Prostate gland (tissue), 2 donors: ENCODE measurements at regions not wholly inside any gene's neighbourhood (a gene's known extent, or its start where the extent isn't known, plus 50 kb on each side); places are given as distances from the start of the nearest gene placed in this dataset.

Experiments
- DNase-seq: peaks from one replicate; pipeline ENCODE4 v3.0.0-alpha.2; 2019; ENCODE audit warnings: low spot score
- H3K27ac ChIP-seq, 2 donors: fragments of 200-600 bp; sonication (generic); 2 replicates each; pipeline ENCODE4 v1.5.1; 2017 to 2019
- H3K27me3 ChIP-seq: fragments of 200-600 bp; sonication (generic); replicated peaks from 2 replicates; pipeline ENCODE4 v1.5.1; 2019; ENCODE audit not compliant: insufficient read depth
- H3K36me3 ChIP-seq, 2 donors: fragments of 200-600 bp; sonication (generic); 1 replicate in 1 of 2; 2 replicates in 1 of 2; pipeline versions ENCODE4 v1.5.1 to v1.8.1; 2017 to 2019
- H3K4me1 ChIP-seq: fragments of 200-600 bp; sonication (generic); replicated peaks from 2 replicates; pipeline ENCODE4 v1.5.1; 2019
- H3K4me3 ChIP-seq, 2 donors: fragments of 200-600 bp; sonication (generic); 2 replicates each; pipeline ENCODE4 v1.5.1; 2017 to 2019
- H3K9me3 ChIP-seq: fragments of 200-600 bp; sonication (generic); 2 replicates; pipeline ENCODE4 v1.5.1; 2017
- POLR2A ChIP-seq: fragments of 450-650 bp; IDR thresholded peaks from one replicate; pipeline ENCODE4 v1.6.1; 2016; ENCODE audit warnings: antibody characterized with exemption, mild to moderate bottlenecking
- POLR2AphosphoS5 ChIP-seq: sonication (generic); formaldehyde crosslinking; IDR thresholded peaks from one replicate; pipeline ENCODE4 v1.6.1; 2017; ENCODE audit warnings: antibody characterized with exemption
- WGBS: methylation state at CpG from one replicate; pipeline ENCODE4 v1.1.5; 2018; 5-methylcytosine and 5-hydroxymethylcytosine counted together
- intact Hi-C: fragments of 100-400 bp; cut with DNase I; formaldehyde crosslinking; loops from one replicate; pipeline ENCODE4 v1.14.2; 2022
- TF ChIP-seq, protein P1 (sequence below), 4 experiments: fragments of 200-600 bp in 2 of 4; fragments of 450-650 bp in 2 of 4; sonication (generic) in 2 of 4; IDR thresholded peaks; 1 replicate in 3 of 4; 2 replicates in 1 of 4; pipeline ENCODE4 v1.5.1; 2016 to 2019; ENCODE audit warnings: antibody characterized with exemption in 4 of 4, mild to moderate bottlenecking in 2 of 4, moderate library complexity in 2 of 4

DNA sequence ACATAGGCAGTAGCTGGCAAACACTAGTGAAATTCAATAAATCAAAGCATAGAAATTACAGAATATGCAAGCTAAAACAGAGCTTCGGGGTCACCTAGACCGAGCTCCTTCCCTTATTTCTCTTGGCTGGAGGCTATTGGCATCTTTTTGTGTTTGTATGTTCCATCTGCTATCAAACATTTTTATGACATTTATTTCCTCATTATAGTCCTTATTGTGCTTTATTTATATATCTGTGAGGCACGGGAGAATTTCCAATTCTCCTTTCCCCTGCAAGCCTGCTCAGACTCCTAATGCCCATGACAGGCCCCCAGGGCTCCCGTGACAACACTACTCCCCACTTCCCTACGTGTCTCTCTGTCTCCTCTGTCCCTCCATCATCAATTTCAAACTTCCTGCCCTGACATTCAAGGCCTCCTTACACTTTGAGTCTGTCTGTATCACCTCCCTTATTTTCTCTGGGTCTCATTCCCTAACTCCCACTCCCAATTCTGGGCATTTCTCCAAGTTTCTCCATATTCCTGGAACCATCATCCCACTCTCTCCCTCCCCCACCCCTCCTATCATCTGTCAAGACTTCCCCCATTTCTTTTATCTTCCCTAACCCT is 316.9 kb downstream of the OSR1 start:
- TF ChIP-seq POLR2A (no peak), POLR2AphosphoS5 (no peak)
- TF ChIP-seq, protein P1, sequence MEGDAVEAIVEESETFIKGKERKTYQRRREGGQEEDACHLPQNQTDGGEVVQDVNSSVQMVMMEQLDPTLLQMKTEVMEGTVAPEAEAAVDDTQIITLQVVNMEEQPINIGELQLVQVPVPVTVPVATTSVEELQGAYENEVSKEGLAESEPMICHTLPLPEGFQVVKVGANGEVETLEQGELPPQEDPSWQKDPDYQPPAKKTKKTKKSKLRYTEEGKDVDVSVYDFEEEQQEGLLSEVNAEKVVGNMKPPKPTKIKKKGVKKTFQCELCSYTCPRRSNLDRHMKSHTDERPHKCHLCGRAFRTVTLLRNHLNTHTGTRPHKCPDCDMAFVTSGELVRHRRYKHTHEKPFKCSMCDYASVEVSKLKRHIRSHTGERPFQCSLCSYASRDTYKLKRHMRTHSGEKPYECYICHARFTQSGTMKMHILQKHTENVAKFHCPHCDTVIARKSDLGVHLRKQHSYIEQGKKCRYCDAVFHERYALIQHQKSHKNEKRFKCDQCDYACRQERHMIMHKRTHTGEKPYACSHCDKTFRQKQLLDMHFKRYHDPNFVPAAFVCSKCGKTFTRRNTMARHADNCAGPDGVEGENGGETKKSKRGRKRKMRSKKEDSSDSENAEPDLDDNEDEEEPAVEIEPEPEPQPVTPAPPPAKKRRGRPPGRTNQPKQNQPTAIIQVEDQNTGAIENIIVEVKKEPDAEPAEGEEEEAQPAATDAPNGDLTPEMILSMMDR (IDR thresholded peaks at IDR 0.05), result no peak
- intact Hi-C loops, result no loop called here
- DNase-seq, result no peak
- Histone ChIP-seq H3K9me3 (no peaks in the 10 kb centered on the region), H3K27ac (no peak overlapping the region), H3K4me3 (no peak overlapping the region), H3K27me3 (no peaks in the 10 kb centered on the region), H3K4me1 (no peaks in the 10 kb centered on the region), H3K36me3 (no peaks in the 10 kb centered on the region)
- WGBS, result 28% methylated on average over 5 of the region's 5 CpGs

DNA sequence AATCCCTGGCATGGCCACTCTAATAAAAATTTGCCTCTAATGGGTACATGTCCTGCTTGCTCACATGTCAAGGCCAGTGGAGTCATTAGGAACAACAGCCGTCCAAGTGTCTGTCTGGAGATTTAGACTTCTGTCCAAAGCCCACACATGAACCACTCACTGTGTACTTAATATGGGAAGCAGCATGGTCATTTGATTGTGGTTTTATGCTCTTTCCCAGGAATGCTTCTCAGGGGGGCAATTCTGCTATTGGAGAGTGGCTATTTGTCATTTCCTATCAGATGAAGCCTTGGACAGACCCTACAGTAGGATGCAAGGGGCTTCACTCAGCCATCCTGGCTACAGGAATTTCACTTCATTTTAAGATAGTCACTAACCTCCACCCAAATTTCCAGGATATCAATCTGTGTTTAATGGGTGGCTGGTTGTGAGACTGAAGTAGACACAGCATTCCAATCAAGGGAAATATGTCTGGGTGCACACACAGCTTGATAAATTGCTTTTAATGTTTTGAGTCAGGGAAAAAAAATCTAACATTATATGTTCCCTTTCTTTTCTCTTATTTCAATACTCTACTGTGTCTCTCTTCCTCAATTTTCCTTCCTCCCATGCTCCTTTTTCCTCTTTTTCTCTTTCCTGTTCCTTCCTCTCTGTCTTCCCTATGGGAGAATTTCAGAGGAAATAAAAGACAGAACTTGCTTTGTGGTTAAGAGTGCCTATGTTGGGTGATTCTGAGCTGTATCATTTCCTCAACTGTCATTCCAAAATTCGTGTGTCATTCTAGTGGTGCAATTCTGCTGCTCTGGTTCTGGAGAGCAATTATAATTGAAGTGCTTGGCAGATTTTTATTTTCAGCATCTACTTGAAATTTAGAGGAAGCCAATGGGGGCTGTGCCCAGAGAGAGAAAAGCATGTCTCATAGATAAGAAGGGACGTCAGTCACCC is 320.1 kb downstream of the OSR1 start:
- Histone ChIP-seq H3K27me3 (no peaks in the 10 kb centered on the region), H3K4me3 (no peak overlapping the region), H3K36me3 (no peaks in the 10 kb centered on the region), H3K27ac (no peak overlapping the region), H3K9me3 (no peaks in the 10 kb centered on the region), H3K4me1 (no peaks in the 10 kb centered on the region)
- 72% methylated on average over 3 of the region's 3 CpGs for whole genome bisulfite sequencing
- intact Hi-C loops, result no loop called here
- no peak for DNase-seq
- TF ChIP-seq, protein P1 (IDR thresholded peaks at IDR 0.05), result no peak

DNA sequence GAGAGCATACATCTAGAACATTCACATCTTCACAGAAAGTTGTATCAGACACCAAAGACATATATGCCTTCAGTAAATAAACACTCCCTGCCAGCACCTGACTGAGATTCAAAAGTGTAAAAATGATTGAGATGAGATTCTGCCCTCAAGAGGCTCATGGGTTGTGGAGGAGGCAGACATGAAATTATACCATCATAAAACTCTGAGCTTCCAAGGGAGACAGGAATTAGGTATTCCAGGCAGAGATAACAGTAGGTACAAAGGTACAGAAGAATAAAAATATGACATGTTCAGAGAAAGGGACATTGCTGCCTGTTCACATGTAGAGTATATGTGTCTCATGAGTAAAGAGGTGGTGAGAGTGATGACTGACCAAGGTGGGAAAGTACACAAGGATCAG is 322.3 kb downstream of the OSR1 start:
- Histone ChIP-seq H3K4me3 (no peak overlapping the region), H3K27ac (no peak overlapping the region), H3K4me1 (no peaks in the 10 kb centered on the region), H3K36me3 (no peaks in the 10 kb centered on the region), H3K9me3 (no peaks in the 10 kb centered on the region), H3K27me3 (no peaks in the 10 kb centered on the region)
- TF ChIP-seq POLR2A (no peak), POLR2AphosphoS5 (no peak)
- TF ChIP-seq, protein P1 (IDR thresholded peaks at IDR 0.05), result no peak
- no peak for DNase-seq
- intact Hi-C loops, result no loop called here

DNA sequence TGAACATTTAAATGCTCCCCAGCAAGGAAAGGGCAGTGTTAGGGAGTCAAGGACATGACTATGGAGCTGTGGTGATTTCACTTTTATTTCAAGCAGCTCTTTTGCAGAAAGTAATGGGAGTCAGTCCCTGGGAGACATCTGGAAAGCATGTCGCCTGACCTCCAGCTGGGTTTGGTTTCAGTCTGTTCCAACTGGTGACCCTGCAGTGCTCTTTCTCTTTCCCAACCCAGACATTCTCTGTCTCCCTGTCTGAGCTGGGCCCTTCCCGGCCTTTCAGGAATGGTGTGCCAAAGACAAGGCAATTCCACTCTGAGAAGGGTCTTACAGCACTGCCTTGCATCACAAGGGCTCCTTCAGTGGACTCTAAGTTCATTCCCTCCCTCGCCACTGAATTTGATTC is 323.2 kb downstream of the OSR1 start:
- Histone ChIP-seq H3K27me3 (no peaks in the 10 kb centered on the region), H3K36me3 (no peaks in the 10 kb centered on the region), H3K27ac (no peak overlapping the region), H3K4me3 (no peak overlapping the region), H3K4me1 (no peaks in the 10 kb centered on the region), H3K9me3 (no peaks in the 10 kb centered on the region)
- intact Hi-C loops, result no loop called here
- no peak for DNase-seq
- WGBS, result 87% methylated on average over 3 of the region's 3 CpGs
- TF ChIP-seq, protein P1 (IDR thresholded peaks at IDR 0.05), result no peak
- TF ChIP-seq POLR2AphosphoS5, result peak; percentile 33
- no peak for TF ChIP-seq POLR2A

DNA sequence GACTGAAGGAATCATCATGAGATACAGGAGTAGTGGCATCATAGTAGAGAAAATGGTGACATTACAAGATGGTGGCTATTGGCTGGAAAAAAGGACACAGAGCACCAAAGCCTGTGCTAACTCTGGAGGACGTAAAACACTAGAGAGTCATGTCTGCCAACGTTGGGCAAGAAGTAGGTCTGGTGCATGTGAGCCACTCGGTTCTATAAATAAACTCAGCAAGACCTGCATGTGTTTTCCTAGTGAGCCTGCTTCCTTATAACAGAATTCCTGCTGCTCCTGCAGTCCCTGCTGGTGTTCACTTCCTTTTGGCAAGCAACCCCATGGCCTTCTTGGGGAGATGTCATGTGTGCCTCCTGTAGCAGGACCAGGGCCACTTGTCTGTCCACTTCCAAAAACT is 325.2 kb downstream of the OSR1 start:
- no peaks in the 10 kb centered on the region for H3K27me3 ChIP-seq
- intact Hi-C loops, result no loop called here
- no peak for DNase-seq
- no peak overlapping the region for H3K27ac ChIP-seq
- no peak overlapping the region for H3K4me3 ChIP-seq
- no peak for TF ChIP-seq POLR2A
- peak; percentile 16 for TF ChIP-seq POLR2AphosphoS5
- WGBS, result 73% methylated on average over 3 of the region's 3 CpGs
- no peaks in the 10 kb centered on the region for H3K4me1 ChIP-seq
- no peaks in the 10 kb centered on the region for H3K36me3 ChIP-seq
- H3K9me3 ChIP-seq, result no peaks in the 10 kb centered on the region
